ENCODE measurements at regions not wholly inside any gene's neighbourhood (a gene's known extent, or its start where the extent isn't known, plus 50 kb on each side); places are given as distances from the start of the nearest gene placed in this dataset.
"Not testable (repeated sequence)": the region's sequence is repeated elsewhere in the genome, so short reads cannot be mapped to it uniquely, and the experiment has no call there.

DNA sequence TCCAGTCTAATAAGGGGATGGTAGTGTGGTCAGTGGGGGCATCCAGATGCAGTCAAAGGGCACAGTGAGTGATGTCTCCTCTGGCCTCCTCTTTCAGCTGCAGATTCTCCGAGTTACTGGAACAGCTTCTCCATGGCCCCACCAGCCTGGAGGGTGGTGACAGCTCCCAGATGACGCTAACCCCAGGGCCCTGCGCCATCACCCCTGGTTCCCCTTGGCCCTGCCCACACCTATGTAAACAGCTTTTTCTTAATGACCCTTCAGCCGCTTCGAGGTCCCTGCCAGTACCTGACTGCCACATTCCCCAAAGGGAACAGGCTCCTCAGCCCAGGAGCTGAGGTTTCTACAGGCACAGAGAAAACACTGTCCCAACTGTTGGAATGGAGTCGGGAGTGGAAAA is 235.0 kb downstream of the POTED start:
- TF ChIP-seq, protein P1, sequence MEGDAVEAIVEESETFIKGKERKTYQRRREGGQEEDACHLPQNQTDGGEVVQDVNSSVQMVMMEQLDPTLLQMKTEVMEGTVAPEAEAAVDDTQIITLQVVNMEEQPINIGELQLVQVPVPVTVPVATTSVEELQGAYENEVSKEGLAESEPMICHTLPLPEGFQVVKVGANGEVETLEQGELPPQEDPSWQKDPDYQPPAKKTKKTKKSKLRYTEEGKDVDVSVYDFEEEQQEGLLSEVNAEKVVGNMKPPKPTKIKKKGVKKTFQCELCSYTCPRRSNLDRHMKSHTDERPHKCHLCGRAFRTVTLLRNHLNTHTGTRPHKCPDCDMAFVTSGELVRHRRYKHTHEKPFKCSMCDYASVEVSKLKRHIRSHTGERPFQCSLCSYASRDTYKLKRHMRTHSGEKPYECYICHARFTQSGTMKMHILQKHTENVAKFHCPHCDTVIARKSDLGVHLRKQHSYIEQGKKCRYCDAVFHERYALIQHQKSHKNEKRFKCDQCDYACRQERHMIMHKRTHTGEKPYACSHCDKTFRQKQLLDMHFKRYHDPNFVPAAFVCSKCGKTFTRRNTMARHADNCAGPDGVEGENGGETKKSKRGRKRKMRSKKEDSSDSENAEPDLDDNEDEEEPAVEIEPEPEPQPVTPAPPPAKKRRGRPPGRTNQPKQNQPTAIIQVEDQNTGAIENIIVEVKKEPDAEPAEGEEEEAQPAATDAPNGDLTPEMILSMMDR (IDR thresholded peaks at IDR 0.05 in 2 of 3, conservative IDR thresholded peaks at IDR 0.05 in 1 of 3; ENCODE audit: insufficient read depth in 2 of 3, low read depth in 1 of 3, low read length in 3 of 3): not testable (repeated sequence)
- not testable (repeated sequence) for TF ChIP-seq MTA3 (IDR thresholded peaks at IDR 0.05; ENCODE audit: borderline replicate concordance); ZNF785 (CRISPR knock-in tag; IDR thresholded peaks at IDR 0.05); BHLHE40 (IDR thresholded peaks at IDR 0.05; ENCODE audit: low read length); EZH2 (IDR thresholded peaks at IDR 0.05; ENCODE audit: borderline replicate concordance, low read depth, low read length); SIN3A (IDR thresholded peaks at IDR 0.05; ENCODE audit: borderline replicate concordance in 2 of 2, control insufficient read depth in 1 of 2, low read depth in 2 of 2, low read length in 2 of 2); POLR2AphosphoS5 (IDR thresholded peaks at IDR 0.05; ENCODE audit: control insufficient read depth, insufficient read depth, low read depth, low read length); SMC3 (conservative IDR thresholded peaks at IDR 0.05; ENCODE audit: insufficient read depth, low read depth, low read length); HNRNPL (IDR thresholded peaks at IDR 0.05; ENCODE audit: low read depth, low read length); RAD21 (CRISPR knock-in tag; conservative IDR thresholded peaks at IDR 0.05 in 1 of 2, IDR thresholded peaks at IDR 0.05 in 1 of 2)
- TF ChIP-seq, protein P2, sequence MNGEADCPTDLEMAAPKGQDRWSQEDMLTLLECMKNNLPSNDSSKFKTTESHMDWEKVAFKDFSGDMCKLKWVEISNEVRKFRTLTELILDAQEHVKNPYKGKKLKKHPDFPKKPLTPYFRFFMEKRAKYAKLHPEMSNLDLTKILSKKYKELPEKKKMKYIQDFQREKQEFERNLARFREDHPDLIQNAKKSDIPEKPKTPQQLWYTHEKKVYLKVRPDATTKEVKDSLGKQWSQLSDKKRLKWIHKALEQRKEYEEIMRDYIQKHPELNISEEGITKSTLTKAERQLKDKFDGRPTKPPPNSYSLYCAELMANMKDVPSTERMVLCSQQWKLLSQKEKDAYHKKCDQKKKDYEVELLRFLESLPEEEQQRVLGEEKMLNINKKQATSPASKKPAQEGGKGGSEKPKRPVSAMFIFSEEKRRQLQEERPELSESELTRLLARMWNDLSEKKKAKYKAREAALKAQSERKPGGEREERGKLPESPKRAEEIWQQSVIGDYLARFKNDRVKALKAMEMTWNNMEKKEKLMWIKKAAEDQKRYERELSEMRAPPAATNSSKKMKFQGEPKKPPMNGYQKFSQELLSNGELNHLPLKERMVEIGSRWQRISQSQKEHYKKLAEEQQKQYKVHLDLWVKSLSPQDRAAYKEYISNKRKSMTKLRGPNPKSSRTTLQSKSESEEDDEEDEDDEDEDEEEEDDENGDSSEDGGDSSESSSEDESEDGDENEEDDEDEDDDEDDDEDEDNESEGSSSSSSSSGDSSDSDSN (IDR thresholded peaks at IDR 0.05; ENCODE audit: borderline replicate concordance in 1 of 2, low read depth in 2 of 2, low read length in 2 of 2): not testable (repeated sequence)
